ENCODE measurements at regions not wholly inside any gene's neighbourhood (a gene's known extent, or its start where the extent isn't known, plus 50 kb on each side); places are given as distances from the start of the nearest gene placed in this dataset.

GRCh38 chr13:106819413-106820180 lies 251.7 kb upstream of the ARGLU1 start:
- DNase-seq: no peak

- no peak for DNase-seq
Measured at GRCh38 chr13:106818971-106819370, 251.0 kb upstream of the ARGLU1 start.

- DNase-seq: no peak
Measured at GRCh38 chr13:106815545-106815944, 247.6 kb upstream of the ARGLU1 start.

GRCh38 chr13:106814463-106814862 lies 246.5 kb upstream of the ARGLU1 start:
- no peak for DNase-seq

- DNase-seq: no peak
Measured at GRCh38 chr13:106810069-106810468, 242.1 kb upstream of the ARGLU1 start.

GRCh38 chr13:106804991-106805390 lies 237.1 kb upstream of the ARGLU1 start:
- DNase-seq: no peak

- no peak for DNase-seq
Measured at GRCh38 chr13:106802917-106803316, 235.0 kb upstream of the ARGLU1 start.

- no peak for DNase-seq
Measured at GRCh38 chr13:106799781-106800335, 231.9 kb upstream of the ARGLU1 start.

GRCh38 chr13:106797081-106797640 lies 229.2 kb upstream of the ARGLU1 start:
- DNase-seq: no peak

GRCh38 chr13:106796280-106797047 lies 228.5 kb upstream of the ARGLU1 start:
- DNase-seq: no peak

- no peak for DNase-seq
Measured at GRCh38 chr13:106795847-106796246, 227.9 kb upstream of the ARGLU1 start.

- no peak for DNase-seq
Measured at GRCh38 chr13:106794117-106794516, 226.2 kb upstream of the ARGLU1 start.

- DNase-seq: no peak
Measured at GRCh38 chr13:106789911-106790310, 222.0 kb upstream of the ARGLU1 start.

- DNase-seq: no peak
Measured at GRCh38 chr13:106786006-106786563, 218.1 kb upstream of the ARGLU1 start.

GRCh38 chr13:106774621-106775020 lies 206.7 kb upstream of the ARGLU1 start:
- DNase-seq: no peak

- no peak for DNase-seq
Measured at GRCh38 chr13:106772006-106772601, 204.2 kb upstream of the ARGLU1 start.

- no peak for DNase-seq
Measured at GRCh38 chr13:106768991-106769390, 201.1 kb upstream of the ARGLU1 start.

- no peak for DNase-seq
Measured at GRCh38 chr13:106762708-106763107, 194.8 kb upstream of the ARGLU1 start.

GRCh38 chr13:106756446-106756845 lies 188.5 kb upstream of the ARGLU1 start:
- no peak for DNase-seq

GRCh38 chr13:106755542-106755941 lies 187.6 kb upstream of the ARGLU1 start:
- no peak for DNase-seq

- no peak for DNase-seq
Measured at GRCh38 chr13:106753251-106753650, 185.3 kb upstream of the ARGLU1 start.

GRCh38 chr13:106752584-106753170 lies 184.7 kb upstream of the ARGLU1 start:
- DNase-seq: no peak

- DNase-seq: no peak
Measured at GRCh38 chr13:106748785-106749184, 180.8 kb upstream of the ARGLU1 start.
